ENCODE measurements at regions not wholly inside any gene's neighbourhood (a gene's known extent, or its start where the extent isn't known, plus 50 kb on each side); places are given as distances from the start of the nearest gene placed in this dataset.

GRCh38 chr7:85535974-85536729 lies 349.3 kb upstream of the SEMA3D start:
- Histone ChIP-seq H3K4me1 (ENCODE audit: insufficient read depth, low read length, poor library complexity, severe bottlenecking) (no peaks in the 10 kb centered on the region), H3K4me3 (ENCODE audit: low read length, poor library complexity, severe bottlenecking) (no peak overlapping the region), H3K9me2 (replicated peaks; ENCODE audit: low read depth, low read length) (no peaks in the 10 kb centered on the region), H3K9me3 (ENCODE audit: insufficient read depth, low read depth, low read length) (no peaks in the 10 kb centered on the region), H3K27me3 (ENCODE audit: insufficient read depth, low read length, poor library complexity, severe bottlenecking) (no peaks in the 10 kb centered on the region), H3K79me2 (ENCODE audit: insufficient read depth, low read length) (no peaks in the 10 kb centered on the region), H3K9ac (ENCODE audit: low read depth, low read length, poor library complexity, severe bottlenecking) (no peak overlapping the region), H4K20me1 (ENCODE audit: insufficient read depth, low read length, poor library complexity, severe bottlenecking) (no peaks in the 10 kb centered on the region), H3K4me2 (ENCODE audit: low read depth, low read length, poor library complexity, severe bottlenecking) (no peak overlapping the region), H3K36me3 (ENCODE audit: insufficient read depth, low read length) (no peaks in the 10 kb centered on the region), H2AFZ (ENCODE audit: low read length) (no peak overlapping the region), H3F3A (ENCODE audit: low read depth) (no peaks in the 10 kb centered on the region)
- TF ChIP-seq, protein P1, sequence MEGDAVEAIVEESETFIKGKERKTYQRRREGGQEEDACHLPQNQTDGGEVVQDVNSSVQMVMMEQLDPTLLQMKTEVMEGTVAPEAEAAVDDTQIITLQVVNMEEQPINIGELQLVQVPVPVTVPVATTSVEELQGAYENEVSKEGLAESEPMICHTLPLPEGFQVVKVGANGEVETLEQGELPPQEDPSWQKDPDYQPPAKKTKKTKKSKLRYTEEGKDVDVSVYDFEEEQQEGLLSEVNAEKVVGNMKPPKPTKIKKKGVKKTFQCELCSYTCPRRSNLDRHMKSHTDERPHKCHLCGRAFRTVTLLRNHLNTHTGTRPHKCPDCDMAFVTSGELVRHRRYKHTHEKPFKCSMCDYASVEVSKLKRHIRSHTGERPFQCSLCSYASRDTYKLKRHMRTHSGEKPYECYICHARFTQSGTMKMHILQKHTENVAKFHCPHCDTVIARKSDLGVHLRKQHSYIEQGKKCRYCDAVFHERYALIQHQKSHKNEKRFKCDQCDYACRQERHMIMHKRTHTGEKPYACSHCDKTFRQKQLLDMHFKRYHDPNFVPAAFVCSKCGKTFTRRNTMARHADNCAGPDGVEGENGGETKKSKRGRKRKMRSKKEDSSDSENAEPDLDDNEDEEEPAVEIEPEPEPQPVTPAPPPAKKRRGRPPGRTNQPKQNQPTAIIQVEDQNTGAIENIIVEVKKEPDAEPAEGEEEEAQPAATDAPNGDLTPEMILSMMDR (conservative IDR thresholded peaks at IDR 0.05; ENCODE audit: low read length), result no peak
- TF ChIP-seq EZH2phosphoT487 (IDR thresholded peaks at IDR 0.05; ENCODE audit: borderline replicate concordance), result no peak

DNA sequence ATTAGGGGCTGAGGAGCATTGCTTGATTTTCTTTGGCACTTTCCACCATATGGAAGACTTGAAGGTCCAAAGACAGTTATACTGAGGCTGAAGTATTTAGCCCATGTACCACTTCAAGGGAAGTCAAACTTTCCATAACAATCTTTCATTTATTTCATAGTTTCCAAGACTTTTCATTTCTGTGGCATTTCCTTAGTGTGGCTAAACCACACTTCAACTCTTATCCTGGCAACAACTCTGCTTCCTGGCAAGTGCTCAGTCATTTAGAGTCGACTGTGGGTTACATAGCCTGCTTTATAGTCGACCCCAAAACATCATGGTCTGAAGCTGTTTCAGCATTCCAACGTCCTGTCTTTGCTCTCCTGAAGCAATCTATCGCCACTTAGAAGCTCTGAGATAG lies 343.0 kb upstream of the SEMA3D start:
- H3K4me2 ChIP-seq (ENCODE audit: low read depth, low read length, poor library complexity, severe bottlenecking), result no peak overlapping the region

DNA sequence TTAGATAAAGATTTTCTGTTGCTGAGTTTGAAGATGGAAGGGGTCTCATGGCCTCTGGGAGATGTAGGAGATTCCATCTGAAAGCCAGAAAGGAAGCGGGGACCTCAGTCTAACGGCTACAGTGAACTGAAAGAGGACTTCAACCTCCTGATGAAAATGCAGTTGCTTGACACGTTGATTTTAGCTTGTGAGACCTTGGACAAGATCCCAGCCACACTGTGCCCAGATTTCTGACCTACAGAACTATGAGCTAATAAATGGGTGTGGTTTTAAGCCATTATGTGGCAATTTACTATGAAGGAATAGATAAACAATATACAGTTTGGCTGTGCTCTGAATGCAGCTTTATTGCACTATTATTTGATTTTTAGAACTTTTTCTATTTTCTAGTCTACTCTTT lies 342.3 kb upstream of the SEMA3D start:
- Histone ChIP-seq H3K4me3 (ENCODE audit: low read length, poor library complexity, severe bottlenecking) (no peak overlapping the region), H3K36me3 (ENCODE audit: insufficient read depth, low read length) (no peaks in the 10 kb centered on the region), H2AFZ (ENCODE audit: low read length) (no peak overlapping the region), H4K20me1 (ENCODE audit: insufficient read depth, low read length, poor library complexity, severe bottlenecking) (no peaks in the 10 kb centered on the region), H3K9ac (ENCODE audit: low read depth, low read length, poor library complexity, severe bottlenecking) (no peak overlapping the region), H3K9me2 (replicated peaks; ENCODE audit: low read depth, low read length) (no peaks in the 10 kb centered on the region), H3K79me2 (ENCODE audit: insufficient read depth, low read length) (no peaks in the 10 kb centered on the region), H3K4me2 (ENCODE audit: low read depth, low read length, poor library complexity, severe bottlenecking) (no peak overlapping the region), H3F3A (ENCODE audit: low read depth) (no peaks in the 10 kb centered on the region), H3K9me3 (ENCODE audit: insufficient read depth, low read depth, low read length) (no peaks in the 10 kb centered on the region), H3K27me3 (ENCODE audit: insufficient read depth, low read length, poor library complexity, severe bottlenecking) (no peaks in the 10 kb centered on the region), H3K4me1 (ENCODE audit: insufficient read depth, low read length, poor library complexity, severe bottlenecking) (no peaks in the 10 kb centered on the region)
- TF ChIP-seq EZH2phosphoT487 (IDR thresholded peaks at IDR 0.05; ENCODE audit: borderline replicate concordance), result no peak
- TF ChIP-seq, protein P1 (conservative IDR thresholded peaks at IDR 0.05; ENCODE audit: low read length), result no peak

More for the DNA sequence above, 343.0 kb upstream of the SEMA3D start:
- Histone ChIP-seq H4K20me1 (ENCODE audit: insufficient read depth, low read length, poor library complexity, severe bottlenecking) (no peaks in the 10 kb centered on the region), H3K9me3 (ENCODE audit: insufficient read depth, low read depth, low read length) (no peaks in the 10 kb centered on the region), H2AFZ (ENCODE audit: low read length) (no peak overlapping the region), H3K4me3 (ENCODE audit: low read length, poor library complexity, severe bottlenecking) (no peak overlapping the region), H3K9me2 (replicated peaks; ENCODE audit: low read depth, low read length) (no peaks in the 10 kb centered on the region), H3K4me1 (ENCODE audit: insufficient read depth, low read length, poor library complexity, severe bottlenecking) (no peaks in the 10 kb centered on the region), H3K36me3 (ENCODE audit: insufficient read depth, low read length) (no peaks in the 10 kb centered on the region), H3F3A (ENCODE audit: low read depth) (no peaks in the 10 kb centered on the region), H3K79me2 (ENCODE audit: insufficient read depth, low read length) (no peaks in the 10 kb centered on the region), H3K27me3 (ENCODE audit: insufficient read depth, low read length, poor library complexity, severe bottlenecking) (no peaks in the 10 kb centered on the region), H3K9ac (ENCODE audit: low read depth, low read length, poor library complexity, severe bottlenecking) (no peak overlapping the region)
- TF ChIP-seq, protein P1 (conservative IDR thresholded peaks at IDR 0.05; ENCODE audit: low read length), result no peak
- no peak for TF ChIP-seq EZH2phosphoT487 (IDR thresholded peaks at IDR 0.05; ENCODE audit: borderline replicate concordance)

All from Loucy (cell line).